GM12878 (cell line): ENCODE measurements at regions not wholly inside any gene's neighbourhood (a gene's known extent, or its start where the extent isn't known, plus 50 kb on each side); places are given as distances from the start of the nearest gene placed in this dataset.

Experiments used
- ATAC-seq: fragments of 200-7000 bp; cut with Tn5 transposase; 3 replicates; pipeline ENCODE4 v1.9.1; 2020; ENCODE audit warnings: mild to moderate bottlenecking, moderate library complexity
- BruUV-seq: library from RNA; stranded (reverse); fragments of 400-500 nt; replicated peaks from 2 replicates; lab custom pipeline; 2021; lab: Mats Ljungman, UMichigan
- CTCF ChIA-PET: fragments of 300-600 bp; sonication (Branson Sonifier 250); formaldehyde crosslinking; extraction: SDS; loops from one replicate; lab custom pipeline; 2021; ENCODE audit warnings: inconsistent platforms; lab: Yijun Ruan, JAX
- POLR2A ChIA-PET: fragments of 350-600 bp; formaldehyde crosslinking; extraction: SDS; loops from one replicate; lab custom pipeline; 2021; ENCODE audit warnings: inconsistent platforms; lab: Charles Lee
- RAD21 ChIA-PET: fragments of 300-600 bp; sonication (Branson Sonifier 250); formaldehyde crosslinking; loops from one replicate; lab custom pipeline; 2023; ENCODE audit warnings: antibody characterized with exemption; ENCODE audit not compliant: unreplicated experiment; lab: Charles Lee
- SMC1A ChIA-PET: fragments of 300-600 bp; sonication (Branson Sonifier 250); formaldehyde crosslinking; loops from one replicate; lab custom pipeline; 2023; ENCODE audit not compliant: unreplicated experiment, uncharacterized antibody; lab: Charles Lee
- DNase-seq: peaks from one replicate; pipeline ENCODE4 v3.0.0-alpha.2; 2011; ENCODE audit warnings: low read depth, low spot score
- FAIRE-seq: peaks from 3 replicates; lab custom pipeline; 2011; peaks lifted over from hg19 to GRCh38; lab: Jason Lieb, UNC
- H2AFZ ChIP-seq: 2 replicates; pipeline ENCODE4 v1.6.0; 2011; ENCODE audit warnings: low read depth, low read length, control low read depth; ENCODE audit not compliant: control insufficient read depth
- H3K27ac ChIP-seq: 2 replicates; pipeline ENCODE4 v1.5.1; 2011; ENCODE audit warnings: control low read depth; ENCODE audit not compliant: control insufficient read depth, insufficient read depth
- H3K27me3 ChIP-seq, 2 experiments: replicated peaks in 1 of 2; 2 replicates each; pipeline versions ENCODE4 v1.6.0 to v1.6.1; 2011; ENCODE audit warnings: low read length in 1 of 2; ENCODE audit not compliant: control insufficient read depth in 2 of 2, insufficient read depth in 2 of 2
- H3K36me3 ChIP-seq, 2 experiments: 2 replicates each; pipeline ENCODE4 v1.5.1; 2011; ENCODE audit warnings: low read length in 1 of 2; ENCODE audit not compliant: control insufficient read depth in 2 of 2, insufficient read depth in 2 of 2
- H3K4me1 ChIP-seq: 2 replicates; pipeline ENCODE4 v1.6.1; 2011; ENCODE audit warnings: mild to moderate bottlenecking, low read length, moderate library complexity, mixed read lengths; ENCODE audit not compliant: control insufficient read depth, insufficient read depth
- H3K4me2 ChIP-seq: 2 replicates; pipeline ENCODE4 v1.6.0; 2011; ENCODE audit warnings: control low read depth; ENCODE audit not compliant: control insufficient read depth, insufficient read depth
- H3K4me3 ChIP-seq: fragments of 200-600 bp; sonication (generic); 2 replicates; pipeline ENCODE4 v1.5.1; 2016
- H3K79me2 ChIP-seq: 2 replicates; pipeline ENCODE4 v1.6.0; 2011; ENCODE audit warnings: low read length; ENCODE audit not compliant: control insufficient read depth, insufficient read depth
- H3K9ac ChIP-seq: 2 replicates; pipeline ENCODE4 v1.8.0; 2011; ENCODE audit warnings: low read length, control low read depth, mixed read lengths; ENCODE audit not compliant: control insufficient read depth, insufficient read depth
- H3K9me3 ChIP-seq: replicated peaks from 3 replicates; pipeline ENCODE4 v1.5.1; 2011; ENCODE audit warnings: mild to moderate bottlenecking, low read length; ENCODE audit not compliant: control insufficient read depth, insufficient read depth
- H4K20me1 ChIP-seq: 2 replicates; pipeline ENCODE4 v1.6.0; 2011; ENCODE audit not compliant: control insufficient read depth, insufficient read depth
- ASH2L ChIP-seq: fragments of 300-600, 200-600 bp; sonication (generic); IDR thresholded peaks from 2 replicates; pipeline ENCODE4 v1.6.1; 2017; ENCODE audit warnings: low read depth, mild to moderate bottlenecking, borderline replicate concordance
- CBFB ChIP-seq: IDR thresholded peaks from 2 replicates; pipeline ENCODE4 v1.6.1; 2016; ENCODE audit warnings: antibody characterized with exemption, low read depth
- CTCF ChIP-seq, 3 experiments: IDR thresholded peaks in 2 of 3; conservative IDR thresholded peaks in 1 of 3; 2 replicates each; pipeline ENCODE4 v1.5.1; 2011; ENCODE audit warnings: low read depth in 3 of 3, low read length in 3 of 3, mild to moderate bottlenecking in 3 of 3, control low read depth in 2 of 3, moderate library complexity in 2 of 3, inconsistent platforms in 1 of 3, mixed read lengths in 1 of 3; ENCODE audit not compliant: control insufficient read depth in 2 of 3, insufficient read depth in 1 of 3; ENCODE audit errors: extremely low read depth in 1 of 3
- HDAC2 ChIP-seq: fragments of 200-600 bp; sonication (generic); IDR thresholded peaks from 2 replicates; pipeline ENCODE4 v1.6.1; 2017
- MTA3 ChIP-seq: IDR thresholded peaks from 2 replicates; pipeline ENCODE4 v1.6.1; 2012; ENCODE audit warnings: low read length, inconsistent platforms, borderline replicate concordance
- MYC ChIP-seq: IDR thresholded peaks from 2 replicates; pipeline ENCODE4 v1.6.1; 2011; ENCODE audit warnings: mild to moderate bottlenecking, low read length, moderate library complexity, inconsistent platforms; ENCODE audit not compliant: insufficient read depth, insufficient replicate concordance, insufficient read length, severe bottlenecking
- RAD21 ChIP-seq: IDR thresholded peaks from 2 replicates; pipeline ENCODE4 v1.6.1; 2011; ENCODE audit warnings: mild to moderate bottlenecking, low read depth, low read length, moderate library complexity; ENCODE audit not compliant: insufficient read depth
- RB1 ChIP-seq: fragments of 450-650 bp; formaldehyde crosslinking; IDR thresholded peaks from 2 replicates; pipeline ENCODE4 v1.6.1; 2017; ENCODE audit warnings: mild to moderate bottlenecking, borderline replicate concordance
- RUNX3 ChIP-seq: IDR thresholded peaks from 2 replicates; pipeline ENCODE4 v1.6.1; 2012; ENCODE audit warnings: low read length, inconsistent platforms
- SIX5 ChIP-seq: IDR thresholded peaks from 2 replicates; pipeline ENCODE4 v1.6.1; 2011; ENCODE audit warnings: mild to moderate bottlenecking, low read depth, low read length, moderate library complexity; ENCODE audit not compliant: severe bottlenecking
- SKIL ChIP-seq: fragments of 450-650 bp; IDR thresholded peaks from 2 replicates; pipeline ENCODE4 v1.6.1; 2017; ENCODE audit warnings: mild to moderate bottlenecking, low read depth, inconsistent platforms; ENCODE audit not compliant: poor library complexity, severe bottlenecking
- SMC3 ChIP-seq: IDR thresholded peaks from 2 replicates; pipeline ENCODE4 v1.6.1; 2011; ENCODE audit warnings: low read length, improper control_type of control experiment, borderline replicate concordance
- TCF7 ChIP-seq: IDR thresholded peaks from 2 replicates; pipeline ENCODE4 v1.6.1; 2014; ENCODE audit warnings: antibody characterized with exemption, borderline replicate concordance
- USF2 ChIP-seq: IDR thresholded peaks from 2 replicates; pipeline ENCODE4 v1.6.1; 2011; ENCODE audit warnings: low read depth, low read length, improper control_type of control experiment, borderline replicate concordance
- ZBED1 ChIP-seq: IDR thresholded peaks from 2 replicates; pipeline ENCODE4 v1.6.1; 2016; ENCODE audit warnings: borderline replicate concordance
- WGBS: methylation state at CpG from one replicate; pipeline ENCODE4 v1.1.6; 2016; ENCODE audit warnings: low lambda C conversion rate; ENCODE audit not compliant: insufficient replicate concordance, insufficient coverage; ENCODE audit errors: missing lambda C conversion rate; 5-methylcytosine and 5-hydroxymethylcytosine counted together
- in situ Hi-C: fragments of 300-500 bp; cut with MboI; formaldehyde crosslinking; loops from 9 replicates; pipeline ENCODE4 v1.14.3; 2018; ENCODE audit warnings: mixed read lengths
- intact Hi-C: fragments of 100-400 bp; cut with micrococcal nuclease; formaldehyde crosslinking; loops from one replicate; pipeline ENCODE4 v1.14.2; 2022; ENCODE audit not compliant: unreplicated experiment
- TF ChIP-seq, protein P1 (sequence below): fragments of 150-350 bp; IDR thresholded peaks from 2 replicates; pipeline ENCODE4 v1.6.1; 2014; ENCODE audit warnings: mild to moderate bottlenecking, low read depth, low read length
- TF ChIP-seq, protein P2 (sequence below): IDR thresholded peaks from 2 replicates; pipeline ENCODE4 v1.6.1; 2012; ENCODE audit warnings: low read depth, low read length, improper control_type of control experiment

GRCh38 chr14:62162998-62163589 lies 400.9 kb downstream of the SNAPC1 start:
- POLR2A ChIA-PET = no interaction called here
- peak; percentile 83 for TF ChIP-seq RAD21
- no peak for TF ChIP-seq USF2
- no peak for TF ChIP-seq SIX5
- no peak for TF ChIP-seq RB1
- TF ChIP-seq TCF7 = no peak
- TF ChIP-seq, protein P1, sequence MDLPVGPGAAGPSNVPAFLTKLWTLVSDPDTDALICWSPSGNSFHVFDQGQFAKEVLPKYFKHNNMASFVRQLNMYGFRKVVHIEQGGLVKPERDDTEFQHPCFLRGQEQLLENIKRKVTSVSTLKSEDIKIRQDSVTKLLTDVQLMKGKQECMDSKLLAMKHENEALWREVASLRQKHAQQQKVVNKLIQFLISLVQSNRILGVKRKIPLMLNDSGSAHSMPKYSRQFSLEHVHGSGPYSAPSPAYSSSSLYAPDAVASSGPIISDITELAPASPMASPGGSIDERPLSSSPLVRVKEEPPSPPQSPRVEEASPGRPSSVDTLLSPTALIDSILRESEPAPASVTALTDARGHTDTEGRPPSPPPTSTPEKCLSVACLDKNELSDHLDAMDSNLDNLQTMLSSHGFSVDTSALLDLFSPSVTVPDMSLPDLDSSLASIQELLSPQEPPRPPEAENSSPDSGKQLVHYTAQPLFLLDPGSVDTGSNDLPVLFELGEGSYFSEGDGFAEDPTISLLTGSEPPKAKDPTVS = no peak
- TF ChIP-seq SKIL = no peak
- no peak for TF ChIP-seq HDAC2
- no peak for TF ChIP-seq ZBED1
- TF ChIP-seq MTA3 = no peak
- peak; percentile 70 to 84 (median 79) for TF ChIP-seq CTCF (IDR thresholded peaks at IDR 0.05 in 2 of 3, conservative IDR thresholded peaks at IDR 0.05 in 1 of 3; ENCODE audit: control insufficient read depth in 2 of 3, extremely low read depth in 1 of 3, insufficient read depth in 1 of 3, low read depth in 3 of 3, low read length in 3 of 3)
- TF ChIP-seq RUNX3 = peak; percentile 31; the same call in 1 of the 2 replicates
- TF ChIP-seq CBFB = no peak
- TF ChIP-seq MYC = no peak
- TF ChIP-seq, protein P2, sequence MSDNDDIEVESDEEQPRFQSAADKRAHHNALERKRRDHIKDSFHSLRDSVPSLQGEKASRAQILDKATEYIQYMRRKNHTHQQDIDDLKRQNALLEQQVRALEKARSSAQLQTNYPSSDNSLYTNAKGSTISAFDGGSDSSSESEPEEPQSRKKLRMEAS = no peak
- peak; percentile 52; the same call in 1 of the 2 replicates for TF ChIP-seq SMC3
- no peak for TF ChIP-seq ASH2L
- TF ChIP-seq, all 136 proteins: peak for 4
- in situ Hi-C loops (loop anchor here (10.0 to 25.0 kb wide), 3 partner anchors 872 to 1624 kb away; no protein-coding TSS in a partner anchor), intact Hi-C loops (loop anchor here (1.0 kb wide), 1 partner anchor 1113 kb away; no protein-coding TSS in a partner anchor)
- Histone ChIP-seq H3K4me3 (no peak overlapping the region), H3K4me2 (no peak overlapping the region), H3K9ac (no peak overlapping the region), H3K9me3 (no peaks in the 10 kb centered on the region), H2AFZ (no peak overlapping the region), H4K20me1 (no peaks in the 10 kb centered on the region), H3K36me3 (no peaks in the 10 kb centered on the region), H3K27ac (no peak overlapping the region), H3K27me3 (0 out of 4 replicates have a peak, but pooled peaks cover 0 to 1% of the 10 kb centered on the region in 2 experiments), H3K4me1 (no peaks in the 10 kb centered on the region), H3K79me2 (no peaks in the 10 kb centered on the region)
- DNase-seq (no peak), ATAC-seq (peak; percentile 77), FAIRE-seq (no peak)
- ChIA-PET RAD21 (no interaction called here), SMC1A (no interaction called here), CTCF (interaction anchor here (0.7 kb wide), 1 partner anchor 1120 kb away, joined by 3 read pairs; no protein-coding TSS in a partner anchor)
- WGBS = 28% methylated on average over 8 of the region's 8 CpGs
- BruUV-seq = no TSS peak
